ENCODE measurements at regions not wholly inside any gene's neighbourhood (a gene's known extent, or its start where the extent isn't known, plus 50 kb on each side); places are given as distances from the start of the nearest gene placed in this dataset.

DNA sequence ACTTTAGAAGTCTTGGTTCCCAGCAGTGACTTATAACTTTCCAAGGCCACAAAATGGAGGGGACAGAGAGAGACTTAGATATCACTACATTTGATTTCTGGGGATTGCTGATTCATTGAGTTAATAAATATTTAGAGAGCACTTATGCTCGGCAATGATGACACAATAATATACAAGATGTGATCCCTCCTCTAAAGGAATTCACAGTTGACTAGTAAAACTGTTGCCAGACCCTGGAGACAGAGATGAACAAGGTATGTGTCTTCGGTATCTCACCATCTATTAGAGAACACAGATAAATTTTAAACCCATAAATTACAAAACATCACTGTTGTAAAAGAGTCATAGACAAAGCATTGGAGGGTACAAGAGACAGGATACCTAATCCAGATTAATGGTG is 437.5 kb downstream of the FOXO1 start (continued):
- TF ChIP-seq, protein P1, sequence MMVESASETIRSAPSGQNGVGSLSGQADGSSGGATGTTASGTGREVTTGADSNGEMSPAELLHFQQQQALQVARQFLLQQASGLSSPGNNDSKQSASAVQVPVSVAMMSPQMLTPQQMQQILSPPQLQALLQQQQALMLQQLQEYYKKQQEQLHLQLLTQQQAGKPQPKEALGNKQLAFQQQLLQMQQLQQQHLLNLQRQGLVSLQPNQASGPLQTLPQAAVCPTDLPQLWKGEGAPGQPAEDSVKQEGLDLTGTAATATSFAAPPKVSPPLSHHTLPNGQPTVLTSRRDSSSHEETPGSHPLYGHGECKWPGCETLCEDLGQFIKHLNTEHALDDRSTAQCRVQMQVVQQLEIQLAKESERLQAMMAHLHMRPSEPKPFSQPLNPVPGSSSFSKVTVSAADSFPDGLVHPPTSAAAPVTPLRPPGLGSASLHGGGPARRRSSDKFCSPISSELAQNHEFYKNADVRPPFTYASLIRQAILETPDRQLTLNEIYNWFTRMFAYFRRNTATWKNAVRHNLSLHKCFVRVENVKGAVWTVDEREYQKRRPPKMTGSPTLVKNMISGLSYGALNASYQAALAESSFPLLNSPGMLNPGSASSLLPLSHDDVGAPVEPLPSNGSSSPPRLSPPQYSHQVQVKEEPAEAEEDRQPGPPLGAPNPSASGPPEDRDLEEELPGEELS (CRISPR knock-in tag; IDR thresholded peaks at IDR 0.05) = no peak
- TF ChIP-seq, protein P2, sequence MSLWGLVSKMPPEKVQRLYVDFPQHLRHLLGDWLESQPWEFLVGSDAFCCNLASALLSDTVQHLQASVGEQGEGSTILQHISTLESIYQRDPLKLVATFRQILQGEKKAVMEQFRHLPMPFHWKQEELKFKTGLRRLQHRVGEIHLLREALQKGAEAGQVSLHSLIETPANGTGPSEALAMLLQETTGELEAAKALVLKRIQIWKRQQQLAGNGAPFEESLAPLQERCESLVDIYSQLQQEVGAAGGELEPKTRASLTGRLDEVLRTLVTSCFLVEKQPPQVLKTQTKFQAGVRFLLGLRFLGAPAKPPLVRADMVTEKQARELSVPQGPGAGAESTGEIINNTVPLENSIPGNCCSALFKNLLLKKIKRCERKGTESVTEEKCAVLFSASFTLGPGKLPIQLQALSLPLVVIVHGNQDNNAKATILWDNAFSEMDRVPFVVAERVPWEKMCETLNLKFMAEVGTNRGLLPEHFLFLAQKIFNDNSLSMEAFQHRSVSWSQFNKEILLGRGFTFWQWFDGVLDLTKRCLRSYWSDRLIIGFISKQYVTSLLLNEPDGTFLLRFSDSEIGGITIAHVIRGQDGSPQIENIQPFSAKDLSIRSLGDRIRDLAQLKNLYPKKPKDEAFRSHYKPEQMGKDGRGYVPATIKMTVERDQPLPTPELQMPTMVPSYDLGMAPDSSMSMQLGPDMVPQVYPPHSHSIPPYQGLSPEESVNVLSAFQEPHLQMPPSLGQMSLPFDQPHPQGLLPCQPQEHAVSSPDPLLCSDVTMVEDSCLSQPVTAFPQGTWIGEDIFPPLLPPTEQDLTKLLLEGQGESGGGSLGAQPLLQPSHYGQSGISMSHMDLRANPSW (CRISPR knock-in tag; conservative IDR thresholded peaks at IDR 0.05; ENCODE audit: low read depth) = no peak
- TF ChIP-seq, protein P3, sequence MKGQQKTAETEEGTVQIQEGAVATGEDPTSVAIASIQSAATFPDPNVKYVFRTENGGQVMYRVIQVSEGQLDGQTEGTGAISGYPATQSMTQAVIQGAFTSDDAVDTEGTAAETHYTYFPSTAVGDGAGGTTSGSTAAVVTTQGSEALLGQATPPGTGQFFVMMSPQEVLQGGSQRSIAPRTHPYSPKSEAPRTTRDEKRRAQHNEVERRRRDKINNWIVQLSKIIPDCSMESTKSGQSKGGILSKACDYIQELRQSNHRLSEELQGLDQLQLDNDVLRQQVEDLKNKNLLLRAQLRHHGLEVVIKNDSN (CRISPR knock-in tag; IDR thresholded peaks at IDR 0.05) = no peak
- TF ChIP-seq, protein P4, sequence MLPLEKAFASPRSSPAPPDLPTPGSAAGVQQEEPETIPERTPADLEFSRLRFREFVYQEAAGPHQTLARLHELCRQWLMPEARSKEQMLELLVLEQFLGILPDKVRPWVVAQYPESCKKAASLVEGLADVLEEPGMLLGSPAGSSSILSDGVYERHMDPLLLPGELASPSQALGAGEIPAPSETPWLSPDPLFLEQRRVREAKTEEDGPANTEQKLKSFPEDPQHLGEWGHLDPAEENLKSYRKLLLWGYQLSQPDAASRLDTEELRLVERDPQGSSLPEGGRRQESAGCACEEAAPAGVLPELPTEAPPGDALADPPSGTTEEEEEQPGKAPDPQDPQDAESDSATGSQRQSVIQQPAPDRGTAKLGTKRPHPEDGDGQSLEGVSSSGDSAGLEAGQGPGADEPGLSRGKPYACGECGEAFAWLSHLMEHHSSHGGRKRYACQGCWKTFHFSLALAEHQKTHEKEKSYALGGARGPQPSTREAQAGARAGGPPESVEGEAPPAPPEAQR (CRISPR knock-in tag; IDR thresholded peaks at IDR 0.05) = no peak
- TF ChIP-seq, protein P5, sequence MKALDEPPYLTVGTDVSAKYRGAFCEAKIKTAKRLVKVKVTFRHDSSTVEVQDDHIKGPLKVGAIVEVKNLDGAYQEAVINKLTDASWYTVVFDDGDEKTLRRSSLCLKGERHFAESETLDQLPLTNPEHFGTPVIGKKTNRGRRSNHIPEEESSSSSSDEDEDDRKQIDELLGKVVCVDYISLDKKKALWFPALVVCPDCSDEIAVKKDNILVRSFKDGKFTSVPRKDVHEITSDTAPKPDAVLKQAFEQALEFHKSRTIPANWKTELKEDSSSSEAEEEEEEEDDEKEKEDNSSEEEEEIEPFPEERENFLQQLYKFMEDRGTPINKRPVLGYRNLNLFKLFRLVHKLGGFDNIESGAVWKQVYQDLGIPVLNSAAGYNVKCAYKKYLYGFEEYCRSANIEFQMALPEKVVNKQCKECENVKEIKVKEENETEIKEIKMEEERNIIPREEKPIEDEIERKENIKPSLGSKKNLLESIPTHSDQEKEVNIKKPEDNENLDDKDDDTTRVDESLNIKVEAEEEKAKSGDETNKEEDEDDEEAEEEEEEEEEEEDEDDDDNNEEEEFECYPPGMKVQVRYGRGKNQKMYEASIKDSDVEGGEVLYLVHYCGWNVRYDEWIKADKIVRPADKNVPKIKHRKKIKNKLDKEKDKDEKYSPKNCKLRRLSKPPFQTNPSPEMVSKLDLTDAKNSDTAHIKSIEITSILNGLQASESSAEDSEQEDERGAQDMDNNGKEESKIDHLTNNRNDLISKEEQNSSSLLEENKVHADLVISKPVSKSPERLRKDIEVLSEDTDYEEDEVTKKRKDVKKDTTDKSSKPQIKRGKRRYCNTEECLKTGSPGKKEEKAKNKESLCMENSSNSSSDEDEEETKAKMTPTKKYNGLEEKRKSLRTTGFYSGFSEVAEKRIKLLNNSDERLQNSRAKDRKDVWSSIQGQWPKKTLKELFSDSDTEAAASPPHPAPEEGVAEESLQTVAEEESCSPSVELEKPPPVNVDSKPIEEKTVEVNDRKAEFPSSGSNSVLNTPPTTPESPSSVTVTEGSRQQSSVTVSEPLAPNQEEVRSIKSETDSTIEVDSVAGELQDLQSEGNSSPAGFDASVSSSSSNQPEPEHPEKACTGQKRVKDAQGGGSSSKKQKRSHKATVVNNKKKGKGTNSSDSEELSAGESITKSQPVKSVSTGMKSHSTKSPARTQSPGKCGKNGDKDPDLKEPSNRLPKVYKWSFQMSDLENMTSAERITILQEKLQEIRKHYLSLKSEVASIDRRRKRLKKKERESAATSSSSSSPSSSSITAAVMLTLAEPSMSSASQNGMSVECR (CRISPR knock-in tag; IDR thresholded peaks at IDR 0.05; ENCODE audit: borderline replicate concordance) = no peak
- TF ChIP-seq ZNF671 (CRISPR knock-in tag; IDR thresholded peaks at IDR 0.05) (no peak), SMAD4 (CRISPR knock-in tag; IDR thresholded peaks at IDR 0.05) (no peak), NR3C1 (CRISPR knock-in tag; conservative IDR thresholded peaks at IDR 0.05; ENCODE audit: low read depth) (no peak), JAZF1 (CRISPR knock-in tag; IDR thresholded peaks at IDR 0.05) (no peak)

DNA sequence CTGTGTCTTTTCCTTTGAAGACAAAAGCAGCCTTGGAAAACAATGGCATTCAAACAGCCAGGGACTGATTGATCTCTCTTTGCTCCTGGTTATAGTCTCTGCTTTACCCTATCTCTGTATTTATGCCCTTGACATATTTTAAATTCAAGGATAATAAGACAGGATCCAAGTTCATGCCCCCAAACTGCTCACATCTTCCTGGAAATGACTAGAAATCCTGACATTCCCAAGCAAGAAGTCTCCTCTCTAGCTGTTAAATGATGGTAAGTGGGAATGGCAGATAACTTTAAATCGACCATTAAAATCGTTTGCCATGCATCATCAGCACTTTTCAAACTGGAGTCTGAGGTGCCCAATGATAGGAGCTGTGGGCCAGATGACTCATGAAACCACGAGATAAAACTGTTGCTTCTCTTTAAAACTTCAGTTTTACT is 435.6 kb downstream of the FOXO1 start:
- DNase-seq (ENCODE audit: low spot score) (no peak), ATAC-seq (no peak)
- ChIA-PET POLR2A (no interaction called here), CTCF (no interaction called here)
- no peak overlapping the region for H3K4me3 Mint-ChIP-seq
- TF ChIP-seq, protein P6, sequence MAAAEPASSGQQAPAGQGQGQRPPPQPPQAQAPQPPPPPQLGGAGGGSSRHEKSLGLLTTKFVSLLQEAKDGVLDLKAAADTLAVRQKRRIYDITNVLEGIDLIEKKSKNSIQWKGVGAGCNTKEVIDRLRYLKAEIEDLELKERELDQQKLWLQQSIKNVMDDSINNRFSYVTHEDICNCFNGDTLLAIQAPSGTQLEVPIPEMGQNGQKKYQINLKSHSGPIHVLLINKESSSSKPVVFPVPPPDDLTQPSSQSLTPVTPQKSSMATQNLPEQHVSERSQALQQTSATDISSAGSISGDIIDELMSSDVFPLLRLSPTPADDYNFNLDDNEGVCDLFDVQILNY (CRISPR knock-in tag; IDR thresholded peaks at IDR 0.05) = no peak
- TF ChIP-seq, protein P7, sequence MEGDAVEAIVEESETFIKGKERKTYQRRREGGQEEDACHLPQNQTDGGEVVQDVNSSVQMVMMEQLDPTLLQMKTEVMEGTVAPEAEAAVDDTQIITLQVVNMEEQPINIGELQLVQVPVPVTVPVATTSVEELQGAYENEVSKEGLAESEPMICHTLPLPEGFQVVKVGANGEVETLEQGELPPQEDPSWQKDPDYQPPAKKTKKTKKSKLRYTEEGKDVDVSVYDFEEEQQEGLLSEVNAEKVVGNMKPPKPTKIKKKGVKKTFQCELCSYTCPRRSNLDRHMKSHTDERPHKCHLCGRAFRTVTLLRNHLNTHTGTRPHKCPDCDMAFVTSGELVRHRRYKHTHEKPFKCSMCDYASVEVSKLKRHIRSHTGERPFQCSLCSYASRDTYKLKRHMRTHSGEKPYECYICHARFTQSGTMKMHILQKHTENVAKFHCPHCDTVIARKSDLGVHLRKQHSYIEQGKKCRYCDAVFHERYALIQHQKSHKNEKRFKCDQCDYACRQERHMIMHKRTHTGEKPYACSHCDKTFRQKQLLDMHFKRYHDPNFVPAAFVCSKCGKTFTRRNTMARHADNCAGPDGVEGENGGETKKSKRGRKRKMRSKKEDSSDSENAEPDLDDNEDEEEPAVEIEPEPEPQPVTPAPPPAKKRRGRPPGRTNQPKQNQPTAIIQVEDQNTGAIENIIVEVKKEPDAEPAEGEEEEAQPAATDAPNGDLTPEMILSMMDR (IDR thresholded peaks at IDR 0.05) = no peak
- no peak for TF ChIP-seq ZBTB21 (CRISPR knock-in tag; IDR thresholded peaks at IDR 0.05; ENCODE audit: borderline replicate concordance)
- TF ChIP-seq, protein P8, sequence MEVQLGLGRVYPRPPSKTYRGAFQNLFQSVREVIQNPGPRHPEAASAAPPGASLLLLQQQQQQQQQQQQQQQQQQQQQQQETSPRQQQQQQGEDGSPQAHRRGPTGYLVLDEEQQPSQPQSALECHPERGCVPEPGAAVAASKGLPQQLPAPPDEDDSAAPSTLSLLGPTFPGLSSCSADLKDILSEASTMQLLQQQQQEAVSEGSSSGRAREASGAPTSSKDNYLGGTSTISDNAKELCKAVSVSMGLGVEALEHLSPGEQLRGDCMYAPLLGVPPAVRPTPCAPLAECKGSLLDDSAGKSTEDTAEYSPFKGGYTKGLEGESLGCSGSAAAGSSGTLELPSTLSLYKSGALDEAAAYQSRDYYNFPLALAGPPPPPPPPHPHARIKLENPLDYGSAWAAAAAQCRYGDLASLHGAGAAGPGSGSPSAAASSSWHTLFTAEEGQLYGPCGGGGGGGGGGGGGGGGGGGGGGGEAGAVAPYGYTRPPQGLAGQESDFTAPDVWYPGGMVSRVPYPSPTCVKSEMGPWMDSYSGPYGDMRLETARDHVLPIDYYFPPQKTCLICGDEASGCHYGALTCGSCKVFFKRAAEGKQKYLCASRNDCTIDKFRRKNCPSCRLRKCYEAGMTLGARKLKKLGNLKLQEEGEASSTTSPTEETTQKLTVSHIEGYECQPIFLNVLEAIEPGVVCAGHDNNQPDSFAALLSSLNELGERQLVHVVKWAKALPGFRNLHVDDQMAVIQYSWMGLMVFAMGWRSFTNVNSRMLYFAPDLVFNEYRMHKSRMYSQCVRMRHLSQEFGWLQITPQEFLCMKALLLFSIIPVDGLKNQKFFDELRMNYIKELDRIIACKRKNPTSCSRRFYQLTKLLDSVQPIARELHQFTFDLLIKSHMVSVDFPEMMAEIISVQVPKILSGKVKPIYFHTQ (CRISPR knock-in tag; IDR thresholded peaks at IDR 0.05) = no peak
- H3K27me3 Mint-ChIP-seq (ENCODE audit: low read depth) = no peaks in the 10 kb centered on the region
- H3K36me3 Mint-ChIP-seq = no peaks in the 10 kb centered on the region
- H3K9me3 Mint-ChIP-seq = no peaks in the 10 kb centered on the region
- peaks cover 3% of the 10 kb centered on the region; the same call in 1 of the 2 replicates for H3K4me1 Mint-ChIP-seq
- H3K27ac Mint-ChIP-seq = no peak overlapping the region
